Retina (tissue), 1 donor: ENCODE measurements at regions not wholly inside any gene's neighbourhood (a gene's known extent, or its start where the extent isn't known, plus 50 kb on each side); places are given as distances from the start of the nearest gene placed in this dataset.
"Not testable (repeated sequence)": the region's sequence is repeated elsewhere in the genome, so short reads cannot be mapped to it uniquely, and the experiment has no call there.

ENCODE experiments used
- DNase-seq: peaks from one replicate; pipeline ENCODE4 v3.0.0-alpha.2; 2016

- DNase-seq: no peak
These were observed 678.3 kb upstream of the NR3C2 start for GRCh38 chr4:149120331-149121022.

GRCh38 chr4:149116806-149117205, 674.6 kb upstream of the NR3C2 start:
- no peak for DNase-seq

- DNase-seq: no peak
These were observed 671.7 kb upstream of the NR3C2 start for GRCh38 chr4:149113804-149114430.

GRCh38 chr4:149112109-149112508, 669.9 kb upstream of the NR3C2 start:
- no peak for DNase-seq

GRCh38 chr4:149110481-149110880, 668.3 kb upstream of the NR3C2 start:
- DNase-seq: no peak

- no peak for DNase-seq
These were observed 666.4 kb upstream of the NR3C2 start for GRCh38 chr4:149108626-149109025.

- DNase-seq: no peak
These were observed 660.6 kb upstream of the NR3C2 start for GRCh38 chr4:149102765-149103164.

GRCh38 chr4:149101649-149102048, 659.4 kb upstream of the NR3C2 start:
- DNase-seq: no peak

- DNase-seq: no peak
These were observed 653.6 kb upstream of the NR3C2 start for GRCh38 chr4:149095811-149096210.

GRCh38 chr4:149095001-149095400, 652.8 kb upstream of the NR3C2 start:
- DNase-seq: no peak

GRCh38 chr4:149084144-149084543, 641.9 kb upstream of the NR3C2 start:
- DNase-seq: no peak

- DNase-seq: no peak
These were observed 635.0 kb upstream of the NR3C2 start for GRCh38 chr4:149077181-149077580.

GRCh38 chr4:149076401-149076800, 634.2 kb upstream of the NR3C2 start:
- no peak for DNase-seq

- no peak for DNase-seq
These were observed 630.2 kb upstream of the NR3C2 start for GRCh38 chr4:149072384-149072783.

- no peak for DNase-seq
These were observed 623.5 kb upstream of the NR3C2 start for GRCh38 chr4:149065753-149066152.

GRCh38 chr4:149062997-149063396, 620.8 kb upstream of the NR3C2 start:
- no peak for DNase-seq

GRCh38 chr4:149057594-149057993, 615.4 kb upstream of the NR3C2 start:
- no peak for DNase-seq

- DNase-seq: no peak
These were observed 614.4 kb upstream of the NR3C2 start for GRCh38 chr4:149056615-149057014.

GRCh38 chr4:149055624-149056023, 613.4 kb upstream of the NR3C2 start:
- DNase-seq: no peak

- DNase-seq: no peak
These were observed 608.6 kb upstream of the NR3C2 start for GRCh38 chr4:149050840-149051239.

GRCh38 chr4:149048451-149049143, 606.4 kb upstream of the NR3C2 start:
- no peak for DNase-seq

- no peak for DNase-seq
These were observed 605.2 kb upstream of the NR3C2 start for GRCh38 chr4:149047368-149047767.

- no peak for DNase-seq
These were observed 603.5 kb upstream of the NR3C2 start for GRCh38 chr4:149045731-149046130.

- DNase-seq: not testable (repeated sequence)
These were observed 597.6 kb upstream of the NR3C2 start for GRCh38 chr4:149039786-149040185.
